Spleen (tissue), 7 donors: ENCODE measurements at regions not wholly inside any gene's neighbourhood (a gene's known extent, or its start where the extent isn't known, plus 50 kb on each side); places are given as distances from the start of the nearest gene placed in this dataset.

Experiments used
- CTCF ChIP-seq, 11 experiments: fragments of 200-600 bp in 7 of 11; fragments of 450-650 bp in 4 of 11; sonication (generic) in 4 of 11; IDR thresholded peaks in 8 of 11; conservative IDR thresholded peaks in 3 of 11; 1 replicate in 7 of 11; 2 replicates in 4 of 11; pipeline versions ENCODE4 v1.4.0 to v1.8.0; 2016 to 2021; ENCODE audit warnings: antibody characterized with exemption in 11 of 11, inconsistent platforms in 4 of 11, mild to moderate bottlenecking in 1 of 11
- POLR2A ChIP-seq, 3 donors: fragments of 450-650 bp; IDR thresholded peaks; one replicate each; pipeline ENCODE4 v1.5.1; 2017; ENCODE audit warnings: antibody characterized with exemption in 3 of 3, mild to moderate bottlenecking in 1 of 3
- POLR2AphosphoS5 ChIP-seq, 3 donors: sonication (generic); formaldehyde crosslinking; IDR thresholded peaks; one replicate each; pipeline ENCODE4 v1.5.1; 2017; ENCODE audit warnings: antibody characterized with exemption in 3 of 3
- donor health status: DM: no; HTN: no; CAD: no; lungs with moderate emphysema.
- donor health status: DM: no; HTN: no; CAD: no.
- donor health status: DM: no; HTN: no; CAD: no.

- TF ChIP-seq CTCF (IDR thresholded peaks at IDR 0.05 in 8 of 11, conservative IDR thresholded peaks at IDR 0.05 in 3 of 11) (no peak), POLR2A (IDR thresholded peaks at IDR 0.05) (no peak), POLR2AphosphoS5 (IDR thresholded peaks at IDR 0.05) (no peak)
Measured at GRCh38 chr14:85813040-85813439, 283.1 kb downstream of the FLRT2 start.
